WERI-Rb-1 (cell line): ENCODE measurements at regions not wholly inside any gene's neighbourhood (a gene's known extent, or its start where the extent isn't known, plus 50 kb on each side); places are given as distances from the start of the nearest gene placed in this dataset.

Experiments
- DNase-seq: peaks from one replicate; pipeline ENCODE4 v3.0.0-alpha.2; 2020
- H3K27ac ChIP-seq: fragments of 250-450 bp; sonication (Bioruptor Pico); 2 replicates; pipeline ENCODE4 v1.5.1; 2020; ENCODE audit warnings: mild to moderate bottlenecking, moderate library complexity
- H3K27me3 ChIP-seq: fragments of 250-450 bp; sonication (Bioruptor Pico); 2 replicates; pipeline ENCODE4 v1.5.1; 2021; ENCODE audit warnings: mild to moderate bottlenecking, low read depth, moderate library complexity; ENCODE audit not compliant: insufficient read depth, severe bottlenecking
- H3K36me3 ChIP-seq: fragments of 250-450 bp; sonication (Bioruptor Pico); 2 replicates; pipeline ENCODE4 v1.5.1; 2020; ENCODE audit warnings: mild to moderate bottlenecking, moderate library complexity
- H3K4me3 ChIP-seq: 2 replicates; pipeline ENCODE4 v1.5.1; 2011; ENCODE audit warnings: low read depth, mild to moderate bottlenecking, control low read depth, low read length
- H3K9me3 ChIP-seq: fragments of 250-450 bp; sonication (Bioruptor Pico); 2 replicates; pipeline ENCODE4 v1.5.1; 2021; ENCODE audit warnings: mild to moderate bottlenecking, moderate library complexity; ENCODE audit not compliant: severe bottlenecking
- CTCF ChIP-seq: IDR thresholded peaks from 2 replicates; pipeline ENCODE4 v1.5.1; 2011; ENCODE audit warnings: low read depth, mild to moderate bottlenecking, control low read depth, inconsistent platforms, low read length

- no peak overlapping the region for H3K4me3 ChIP-seq
- DNase-seq: no peak
- TF ChIP-seq CTCF: no peak
- no peak overlapping the region for H3K27ac ChIP-seq
- no peaks in the 10 kb centered on the region for H3K36me3 ChIP-seq
- H3K9me3 ChIP-seq: no peaks in the 10 kb centered on the region
- H3K27me3 ChIP-seq: no peaks in the 10 kb centered on the region
Measured at GRCh38 chr12:13440844-13441243, 244.3 kb downstream of the EMP1 start.

- Histone ChIP-seq H3K27me3 (no peaks in the 10 kb centered on the region), H3K36me3 (no peaks in the 10 kb centered on the region), H3K4me3 (no peak overlapping the region), H3K27ac (no peak overlapping the region), H3K9me3 (no peaks in the 10 kb centered on the region)
- DNase-seq: no peak
- 0 out of 2 replicates have a peak, but pooled peaks have one; percentile 13 for TF ChIP-seq CTCF
Measured at GRCh38 chr12:13437541-13437940, 241.0 kb downstream of the EMP1 start.

- Histone ChIP-seq H3K27ac (no peak overlapping the region), H3K36me3 (no peaks in the 10 kb centered on the region), H3K4me3 (no peak overlapping the region), H3K27me3 (no peaks in the 10 kb centered on the region), H3K9me3 (no peaks in the 10 kb centered on the region)
- DNase-seq: no peak
- TF ChIP-seq CTCF: no peak
Measured at GRCh38 chr12:13436696-13437391, 240.3 kb downstream of the EMP1 start.

GRCh38 chr12:13436182-13436581, 239.7 kb downstream of the EMP1 start:
- H3K27ac ChIP-seq: no peak overlapping the region
- peak; percentile 41 for DNase-seq
- no peak for TF ChIP-seq CTCF

GRCh38 chr12:13435235-13435933, 238.9 kb downstream of the EMP1 start:
- Histone ChIP-seq H3K27me3 (no peaks in the 10 kb centered on the region), H3K36me3 (no peaks in the 10 kb centered on the region), H3K9me3 (no peaks in the 10 kb centered on the region), H3K27ac (no peak overlapping the region), H3K4me3 (no peak overlapping the region)
- TF ChIP-seq CTCF: no peak
- peak; percentile 42 for DNase-seq

More at GRCh38 chr12:13436182-13436581, 239.7 kb downstream of the EMP1 start:
- Histone ChIP-seq H3K36me3 (no peaks in the 10 kb centered on the region), H3K4me3 (no peak overlapping the region), H3K27me3 (no peaks in the 10 kb centered on the region), H3K9me3 (no peaks in the 10 kb centered on the region)
